Stimulated activated naive CD8-positive, alpha-beta T cell treated with anti-CD3 and anti-CD28 coated beads, Interleukin-15, Interleukin-2, amounts not matched to agents 100 ng/mL and 50 ng/mL, for 24 hours (primary cell): ENCODE measurements at regions not wholly inside any gene's neighbourhood (a gene's known extent, or its start where the extent isn't known, plus 50 kb on each side); places are given as distances from the start of the nearest gene placed in this dataset.

Experiments used
- H3K27ac Mint-ChIP-seq: one replicate; pipeline ENCODE4 v1.8.0; 2021; ENCODE audit warnings: mild to moderate bottlenecking, mixed read lengths
- H3K27me3 Mint-ChIP-seq: one replicate; pipeline ENCODE4 v1.8.0; 2021; ENCODE audit warnings: mixed read lengths
- H3K36me3 Mint-ChIP-seq: one replicate; pipeline ENCODE4 v1.8.0; 2021; ENCODE audit warnings: low read depth, mixed read lengths
- H3K4me1 Mint-ChIP-seq: one replicate; pipeline ENCODE4 v1.8.0; 2021; ENCODE audit warnings: low read depth, mixed read lengths
- H3K4me3 Mint-ChIP-seq: one replicate; pipeline ENCODE4 v1.8.0; 2021; ENCODE audit warnings: mild to moderate bottlenecking, mixed read lengths
- H3K9me3 Mint-ChIP-seq: one replicate; pipeline ENCODE4 v1.8.0; 2021; ENCODE audit warnings: mixed read lengths

DNA sequence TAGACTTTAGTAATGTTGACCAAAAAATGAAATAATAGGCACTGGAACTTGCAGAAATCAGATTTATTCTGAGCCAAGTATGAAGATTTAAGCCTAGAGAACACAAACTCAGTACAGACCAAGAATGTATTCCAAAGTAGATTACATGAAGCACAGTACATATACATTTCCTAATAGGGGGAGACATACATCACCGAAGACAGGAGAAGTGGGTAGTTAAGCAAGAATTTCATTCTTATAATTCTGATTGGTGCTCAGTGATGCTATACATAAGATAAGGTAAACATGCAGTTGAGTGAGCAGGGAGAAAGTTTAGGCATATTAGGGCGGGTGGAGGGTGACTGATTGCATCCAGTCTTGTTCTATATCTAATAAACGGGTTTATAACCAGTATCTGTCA lies 2218.8 kb downstream of the PCDH9 start:
- Mint-ChIP-seq H3K4me1 (no peaks in the 10 kb centered on the region), H3K27me3 (no peaks in the 10 kb centered on the region), H3K9me3 (peaks cover 16% of the 10 kb centered on the region), H3K36me3 (no peaks in the 10 kb centered on the region), H3K4me3 (no peak overlapping the region), H3K27ac (no peak overlapping the region)

DNA sequence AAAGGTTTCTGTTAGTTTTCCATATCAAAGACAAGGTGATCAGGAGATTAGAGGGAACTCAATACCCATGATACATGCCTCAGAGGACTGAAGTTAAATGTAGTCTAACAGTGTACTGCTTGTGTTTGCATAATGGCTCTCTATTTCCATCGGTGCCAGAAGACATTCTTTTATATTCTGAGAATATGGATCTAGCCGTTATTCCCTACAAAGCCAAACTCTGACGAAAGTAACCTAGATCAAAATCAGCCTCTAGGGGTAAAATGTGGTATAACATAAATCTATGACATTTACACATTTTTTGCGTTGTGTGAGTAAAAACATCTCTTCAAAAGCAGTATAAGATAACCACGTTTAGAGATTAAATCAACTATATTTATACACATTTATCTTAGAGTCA lies 2232.7 kb downstream of the PCDH9 start:
- H3K27ac Mint-ChIP-seq: no peak overlapping the region
- peaks cover 10% of the 10 kb centered on the region for H3K9me3 Mint-ChIP-seq
- no peaks in the 10 kb centered on the region for H3K27me3 Mint-ChIP-seq
- H3K4me3 Mint-ChIP-seq: no peak overlapping the region
- no peaks in the 10 kb centered on the region for H3K36me3 Mint-ChIP-seq
- H3K4me1 Mint-ChIP-seq: no peaks in the 10 kb centered on the region

DNA sequence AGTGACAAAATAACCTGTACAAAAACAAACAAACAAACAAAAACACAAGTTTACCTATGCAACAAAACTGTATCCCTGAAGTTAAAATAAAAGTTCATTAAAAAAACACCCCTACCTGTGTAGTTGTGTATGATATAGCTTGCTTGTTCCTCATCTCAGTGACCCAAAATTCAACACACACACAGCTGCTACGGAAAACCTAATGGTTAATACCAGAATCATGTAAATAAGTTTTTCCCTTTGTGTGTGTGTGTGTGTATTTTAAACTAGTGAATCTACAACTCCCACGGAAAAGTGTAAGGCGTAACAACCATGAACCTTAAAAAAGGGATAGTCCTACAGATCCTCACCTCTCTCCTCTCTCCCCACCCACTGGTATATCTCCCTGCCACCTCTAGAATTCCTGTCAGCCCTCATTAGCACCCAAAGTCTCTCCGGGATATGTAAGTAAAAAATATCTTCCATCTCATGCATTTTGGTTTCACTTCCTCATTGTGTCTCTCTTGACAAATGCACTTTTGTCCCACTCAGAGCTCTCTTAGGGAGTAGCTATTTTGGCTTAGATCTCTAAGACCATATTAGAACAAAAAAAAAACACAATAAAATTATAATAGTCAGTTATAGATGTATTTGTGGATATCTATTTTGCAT lies 2236.5 kb downstream of the PCDH9 start:
- peaks cover 10% of the 10 kb centered on the region for H3K9me3 Mint-ChIP-seq
- no peak overlapping the region for H3K4me3 Mint-ChIP-seq
- no peaks in the 10 kb centered on the region for H3K4me1 Mint-ChIP-seq
- no peaks in the 10 kb centered on the region for H3K27me3 Mint-ChIP-seq
- no peak overlapping the region for H3K27ac Mint-ChIP-seq
- no peaks in the 10 kb centered on the region for H3K36me3 Mint-ChIP-seq

DNA sequence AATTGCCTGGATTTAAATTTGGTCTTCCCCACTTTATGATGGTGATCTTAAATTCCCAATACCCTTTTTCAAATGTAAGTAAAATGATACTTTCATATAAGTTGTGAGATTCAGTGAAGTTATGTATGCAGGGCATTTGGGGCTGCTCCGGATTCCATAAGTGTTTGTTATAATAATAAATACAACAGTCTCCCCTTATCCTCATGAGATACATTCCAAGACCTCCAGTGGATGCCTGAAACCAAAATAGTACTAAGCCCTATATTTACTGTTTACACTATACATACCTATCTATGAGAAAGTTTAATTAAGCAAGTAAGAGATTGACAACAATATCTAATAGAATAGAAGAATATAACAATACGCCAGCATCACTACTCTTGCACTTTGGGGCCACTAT lies 2237.8 kb downstream of the PCDH9 start:
- no peak overlapping the region for H3K27ac Mint-ChIP-seq
- no peaks in the 10 kb centered on the region for H3K4me1 Mint-ChIP-seq
- H3K27me3 Mint-ChIP-seq: no peaks in the 10 kb centered on the region
- H3K9me3 Mint-ChIP-seq: peaks cover 10% of the 10 kb centered on the region
- H3K4me3 Mint-ChIP-seq: no peak overlapping the region
- no peaks in the 10 kb centered on the region for H3K36me3 Mint-ChIP-seq

DNA sequence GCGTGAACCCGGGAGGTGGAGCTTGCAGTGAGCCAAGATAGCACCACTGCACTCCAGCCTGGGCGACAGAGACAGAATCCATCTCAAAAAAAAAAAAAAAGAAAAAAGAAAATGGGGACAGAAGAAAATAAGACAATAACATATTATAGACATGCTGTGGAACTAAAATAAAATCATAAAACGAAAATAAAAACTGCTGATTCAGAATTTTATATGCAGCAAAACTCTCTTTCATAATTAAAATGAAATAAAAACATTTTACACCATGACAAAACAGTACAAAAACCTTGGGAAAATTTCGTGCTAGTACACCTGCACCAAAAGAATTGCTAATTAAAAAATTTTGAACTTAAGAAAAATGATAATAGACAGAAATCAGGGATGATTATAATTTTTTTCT lies 2245.1 kb downstream of the PCDH9 start:
- H3K4me1 Mint-ChIP-seq: no peaks in the 10 kb centered on the region
- H3K27ac Mint-ChIP-seq: no peak overlapping the region

DNA sequence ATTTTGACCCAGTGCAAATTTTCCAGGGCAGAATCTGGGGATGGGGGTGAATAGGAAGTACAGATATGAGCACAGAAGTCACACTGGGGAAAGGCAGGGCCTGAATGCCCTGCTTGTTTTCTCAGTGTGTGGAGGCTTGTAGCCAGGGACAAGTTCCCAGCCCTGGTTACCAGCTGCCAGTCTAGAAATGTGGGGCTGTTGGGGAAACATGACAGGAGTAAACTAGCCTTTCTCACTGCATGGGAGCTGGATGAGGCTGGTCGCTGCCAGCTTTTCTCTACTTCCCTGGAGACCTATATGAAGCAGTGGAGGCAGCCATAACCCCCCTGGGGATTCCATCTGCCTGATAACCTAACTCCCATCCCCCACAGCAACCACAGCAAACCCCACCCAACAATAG lies 2267.7 kb downstream of the PCDH9 start:
- H3K4me1 Mint-ChIP-seq: no peaks in the 10 kb centered on the region
- no peak overlapping the region for H3K4me3 Mint-ChIP-seq
- no peak overlapping the region for H3K27ac Mint-ChIP-seq
- H3K27me3 Mint-ChIP-seq: no peaks in the 10 kb centered on the region
- H3K36me3 Mint-ChIP-seq: no peaks in the 10 kb centered on the region
- peaks cover 9% of the 10 kb centered on the region for H3K9me3 Mint-ChIP-seq

More for the DNA sequence above, 2245.1 kb downstream of the PCDH9 start:
- H3K4me3 Mint-ChIP-seq: no peak overlapping the region
- H3K27me3 Mint-ChIP-seq: no peaks in the 10 kb centered on the region
- H3K9me3 Mint-ChIP-seq: peaks cover 10% of the 10 kb centered on the region
- no peaks in the 10 kb centered on the region for H3K36me3 Mint-ChIP-seq

DNA sequence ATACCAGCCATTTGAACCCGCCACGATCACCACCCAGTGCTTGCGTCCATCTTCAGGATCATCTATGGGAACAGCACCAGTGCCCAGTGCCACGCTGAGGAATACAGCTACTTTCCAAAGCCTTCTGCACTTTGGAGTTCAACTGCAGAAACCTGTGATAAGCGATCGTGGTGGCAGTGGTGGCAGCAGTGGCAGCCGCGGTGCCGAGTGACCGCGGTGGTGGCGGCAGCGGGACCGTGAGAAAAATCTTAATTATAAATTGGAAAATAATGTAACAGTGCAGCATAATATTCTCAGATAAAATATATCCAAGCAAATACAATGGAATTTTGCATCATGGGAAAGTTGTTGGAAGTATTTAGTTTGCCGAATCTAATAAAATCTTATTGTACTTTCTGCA lies 2270.9 kb downstream of the PCDH9 start:
- Mint-ChIP-seq H3K9me3 (peaks cover 9% of the 10 kb centered on the region), H3K4me1 (no peaks in the 10 kb centered on the region), H3K27ac (no peak overlapping the region), H3K4me3 (no peak overlapping the region), H3K27me3 (no peaks in the 10 kb centered on the region), H3K36me3 (no peaks in the 10 kb centered on the region)

DNA sequence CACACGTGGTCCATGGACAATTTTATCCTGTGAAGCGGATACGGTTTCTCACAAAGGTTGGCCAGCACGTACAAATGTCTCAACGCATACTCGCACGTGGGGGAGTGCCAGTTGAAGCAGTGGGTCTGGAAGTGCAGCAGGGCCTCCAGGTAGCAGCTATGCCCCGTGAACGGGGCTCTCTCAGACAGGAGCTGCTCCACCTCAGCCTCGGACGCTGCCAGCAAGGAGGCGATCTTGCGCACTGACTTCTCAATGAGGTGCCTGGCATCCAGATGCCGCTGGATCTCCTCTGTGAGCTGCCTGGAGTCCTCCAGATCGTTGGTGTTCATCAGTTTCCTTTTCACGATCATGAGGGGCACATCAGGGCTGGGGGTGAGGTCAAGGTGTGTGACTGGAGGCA lies 2272.0 kb downstream of the PCDH9 start:
- Mint-ChIP-seq H3K9me3 (peaks cover 9% of the 10 kb centered on the region), H3K4me1 (no peaks in the 10 kb centered on the region), H3K4me3 (no peak overlapping the region), H3K27ac (no peak overlapping the region), H3K27me3 (no peaks in the 10 kb centered on the region), H3K36me3 (no peaks in the 10 kb centered on the region)

DNA sequence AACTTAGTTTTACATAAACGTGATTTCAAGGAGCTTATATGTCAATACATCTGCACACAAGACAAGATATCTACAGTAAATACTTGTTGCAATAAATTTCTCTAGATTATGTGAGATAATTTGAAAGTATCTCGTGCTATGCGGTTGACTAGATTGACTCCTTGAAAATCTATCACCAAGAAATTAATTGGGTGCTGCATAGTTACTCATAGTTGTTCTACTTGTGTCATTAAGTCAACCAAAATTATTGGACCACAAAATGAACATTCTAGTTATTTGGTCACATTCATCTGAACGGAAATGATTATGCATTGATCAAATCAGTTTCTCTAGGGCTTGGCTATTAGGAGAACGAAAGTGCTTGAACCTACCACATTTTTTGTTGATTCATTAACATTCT lies 2291.5 kb downstream of the PCDH9 start:
- peaks cover 6% of the 10 kb centered on the region for H3K9me3 Mint-ChIP-seq
- H3K27me3 Mint-ChIP-seq: no peaks in the 10 kb centered on the region
- no peak overlapping the region for H3K4me3 Mint-ChIP-seq
- H3K27ac Mint-ChIP-seq: no peak overlapping the region
- no peaks in the 10 kb centered on the region for H3K4me1 Mint-ChIP-seq
- no peaks in the 10 kb centered on the region for H3K36me3 Mint-ChIP-seq

DNA sequence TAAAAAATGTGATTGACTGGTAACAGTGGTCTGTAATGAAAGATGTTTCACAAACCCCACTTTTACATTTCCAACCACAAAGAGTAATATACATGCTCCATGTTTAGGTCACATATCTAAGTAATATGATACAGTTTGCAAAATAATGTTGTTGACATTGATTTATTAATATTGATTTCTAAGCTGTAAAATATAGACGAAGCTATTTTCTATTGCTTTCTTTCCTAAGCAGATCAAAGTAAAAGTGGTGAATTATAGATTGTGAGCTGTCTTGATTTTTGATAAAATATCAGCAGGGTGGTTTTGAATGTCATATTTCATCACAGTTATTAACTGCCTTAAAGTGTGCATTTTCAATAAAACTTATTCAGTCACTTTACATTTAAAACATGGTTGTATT lies 2292.8 kb downstream of the PCDH9 start:
- H3K27me3 Mint-ChIP-seq: no peaks in the 10 kb centered on the region
- no peaks in the 10 kb centered on the region for H3K4me1 Mint-ChIP-seq
- no peak overlapping the region for H3K27ac Mint-ChIP-seq
- H3K36me3 Mint-ChIP-seq: no peaks in the 10 kb centered on the region
- H3K4me3 Mint-ChIP-seq: no peak overlapping the region
- H3K9me3 Mint-ChIP-seq: peaks cover 6% of the 10 kb centered on the region

DNA sequence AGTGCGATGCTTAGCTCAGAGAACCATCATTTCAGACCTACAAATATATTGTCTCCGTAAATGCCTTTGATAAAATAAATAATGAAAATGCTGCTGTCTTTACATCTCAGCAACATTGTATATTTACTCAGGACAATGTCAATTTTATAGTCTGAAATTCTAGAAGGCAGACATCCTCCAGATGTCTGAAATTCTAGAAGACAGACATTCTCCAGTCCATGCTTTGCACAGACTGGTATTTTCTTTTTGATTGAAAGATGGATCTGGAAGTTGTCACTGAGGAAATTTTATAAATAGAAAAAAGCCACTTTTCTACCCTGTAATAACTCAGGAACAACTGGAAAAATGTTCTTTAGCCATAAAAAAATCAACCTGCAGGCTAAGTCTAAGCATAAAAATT lies 2293.3 kb downstream of the PCDH9 start:
- Mint-ChIP-seq H3K27me3 (no peaks in the 10 kb centered on the region), H3K9me3 (peaks cover 6% of the 10 kb centered on the region), H3K4me1 (no peaks in the 10 kb centered on the region), H3K36me3 (no peaks in the 10 kb centered on the region), H3K4me3 (no peak overlapping the region), H3K27ac (no peak overlapping the region)

DNA sequence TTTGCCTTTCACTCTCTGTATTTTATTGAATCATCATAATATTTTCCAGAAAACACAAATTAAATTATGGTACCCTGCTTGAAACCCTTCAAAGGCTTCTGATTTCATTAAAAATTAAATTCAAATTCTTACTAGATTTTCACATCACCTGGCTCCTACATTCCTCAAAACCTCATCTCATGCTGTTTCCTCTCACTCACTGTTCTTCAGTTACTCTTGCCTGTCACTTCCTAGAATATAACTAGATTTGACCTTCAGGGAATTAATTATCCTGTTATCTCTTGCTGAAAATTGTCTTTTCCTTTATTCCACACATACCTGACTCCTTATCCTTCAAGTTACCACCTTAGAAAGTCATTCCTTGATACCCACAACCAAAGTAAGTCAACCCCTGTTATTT lies 2294.7 kb downstream of the PCDH9 start:
- H3K36me3 Mint-ChIP-seq: no peaks in the 10 kb centered on the region
- no peaks in the 10 kb centered on the region for H3K4me1 Mint-ChIP-seq
- no peak overlapping the region for H3K4me3 Mint-ChIP-seq
- H3K27me3 Mint-ChIP-seq: no peaks in the 10 kb centered on the region
- peaks cover 6% of the 10 kb centered on the region for H3K9me3 Mint-ChIP-seq
- no peak overlapping the region for H3K27ac Mint-ChIP-seq

DNA sequence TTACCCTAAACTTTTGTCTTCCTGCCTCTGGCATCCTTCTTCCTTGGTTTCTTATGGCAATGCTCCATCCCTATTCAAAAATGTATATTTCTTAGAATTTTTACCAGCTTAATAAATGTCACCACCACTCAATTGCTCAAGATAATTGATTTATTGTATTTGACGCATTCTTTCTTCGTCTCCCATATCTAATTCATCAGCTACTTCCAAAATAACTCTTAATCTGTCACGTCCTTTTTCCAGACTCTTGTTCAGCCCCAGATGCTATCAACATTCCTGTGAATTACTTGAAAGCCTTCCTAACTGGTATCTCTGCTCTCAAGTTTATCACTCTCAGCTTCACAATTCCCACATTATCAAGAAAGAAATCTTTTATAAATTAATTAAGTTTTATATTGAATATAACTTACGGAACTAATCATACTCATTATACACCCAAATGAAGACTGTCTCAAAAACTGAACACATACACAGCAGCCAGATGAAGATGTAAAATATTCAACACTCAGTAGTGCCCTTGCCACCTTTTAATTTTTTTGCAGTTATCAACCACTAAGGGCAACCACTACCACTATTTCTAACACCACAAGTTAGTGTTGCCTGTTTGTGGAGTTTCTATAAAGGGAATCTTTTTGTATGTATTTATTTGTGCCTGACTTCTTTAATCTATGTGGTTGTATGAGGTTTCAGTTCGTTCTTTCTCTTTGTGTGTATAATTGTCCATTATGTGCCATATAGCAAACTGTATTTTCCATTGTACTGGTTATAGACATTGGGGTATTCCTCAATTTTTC lies 2295.4 kb downstream of the PCDH9 start:
- H3K36me3 Mint-ChIP-seq: no peaks in the 10 kb centered on the region
- H3K27ac Mint-ChIP-seq: no peak overlapping the region
- H3K4me3 Mint-ChIP-seq: no peak overlapping the region
- no peaks in the 10 kb centered on the region for H3K4me1 Mint-ChIP-seq
- H3K27me3 Mint-ChIP-seq: no peaks in the 10 kb centered on the region
- peaks cover 6% of the 10 kb centered on the region for H3K9me3 Mint-ChIP-seq

DNA sequence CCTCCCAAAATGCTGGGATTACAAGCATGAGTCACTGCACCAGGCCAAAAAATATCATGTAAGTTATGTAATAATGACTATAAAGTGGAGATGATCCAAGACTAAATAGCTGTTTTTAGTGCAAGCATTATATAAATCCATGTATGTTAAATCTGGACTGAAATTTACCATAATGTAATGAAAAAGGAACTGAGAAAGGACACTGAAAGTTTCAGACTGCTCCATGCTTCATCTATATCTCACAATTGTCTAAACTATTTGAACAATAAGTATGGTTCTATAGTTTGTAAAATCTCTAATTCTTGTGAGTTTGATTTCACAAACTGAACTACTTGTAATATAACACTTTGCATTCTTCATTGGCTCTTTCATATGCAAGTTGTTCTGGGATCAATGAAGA lies 2299.5 kb downstream of the PCDH9 start:
- no peaks in the 10 kb centered on the region for H3K27me3 Mint-ChIP-seq
- H3K4me1 Mint-ChIP-seq: no peaks in the 10 kb centered on the region
- no peaks in the 10 kb centered on the region for H3K36me3 Mint-ChIP-seq
- H3K9me3 Mint-ChIP-seq: peaks cover 6% of the 10 kb centered on the region
- H3K27ac Mint-ChIP-seq: no peak overlapping the region
- no peak overlapping the region for H3K4me3 Mint-ChIP-seq

DNA sequence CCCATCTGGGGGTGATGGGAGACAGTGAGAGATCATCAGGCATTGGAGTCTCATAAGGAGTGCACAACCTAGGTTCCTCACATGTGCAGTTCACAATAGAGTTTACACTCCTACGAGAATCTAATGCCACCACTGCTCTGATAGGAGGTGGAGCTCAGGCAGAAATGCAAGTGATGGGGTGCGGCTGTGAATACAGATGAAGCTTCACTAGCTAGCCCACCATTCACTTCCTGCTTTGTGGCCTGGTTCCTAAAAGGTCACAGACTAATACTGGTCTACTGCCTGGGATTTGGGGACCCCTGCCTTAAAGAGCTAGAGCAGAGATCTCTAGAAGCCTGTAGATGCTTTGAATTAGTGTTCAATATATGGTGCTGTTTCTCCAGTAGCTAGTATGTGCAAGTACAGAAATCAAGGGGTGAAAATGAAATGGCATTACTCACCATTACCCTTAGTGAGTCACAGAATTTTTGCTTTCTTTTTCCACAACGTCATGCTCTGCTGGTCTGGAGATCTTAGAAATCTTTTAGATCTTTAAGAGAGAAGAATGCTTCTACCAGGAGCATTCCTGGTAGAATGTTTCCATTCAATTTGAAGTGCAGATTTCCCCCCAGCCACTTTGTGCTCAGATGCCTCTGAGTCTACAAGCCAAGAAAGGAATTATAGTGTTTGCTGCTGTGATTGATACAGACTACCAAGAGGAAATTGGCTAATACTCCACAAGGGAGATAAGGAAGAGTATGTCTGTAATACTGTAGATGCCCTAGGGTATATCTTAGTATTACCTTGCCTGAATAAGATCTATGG lies 2301.2 kb downstream of the PCDH9 start:
- no peaks in the 10 kb centered on the region for H3K9me3 Mint-ChIP-seq
- H3K36me3 Mint-ChIP-seq: no peaks in the 10 kb centered on the region
- no peak overlapping the region for H3K4me3 Mint-ChIP-seq
- no peaks in the 10 kb centered on the region for H3K4me1 Mint-ChIP-seq
- H3K27me3 Mint-ChIP-seq: no peaks in the 10 kb centered on the region
- no peak overlapping the region for H3K27ac Mint-ChIP-seq
